AG10803 (cell line): ENCODE measurements at regions not wholly inside any gene's neighbourhood (a gene's known extent, or its start where the extent isn't known, plus 50 kb on each side); places are given as distances from the start of the nearest gene placed in this dataset.
A peak's percentile ranks its signal among the peaks of the same experiment; 100 is the strongest.
"Not testable (repeated sequence)": the region's sequence is repeated elsewhere in the genome, so short reads cannot be mapped to it uniquely, and the experiment has no call there.

ENCODE experiments used
- DNase-seq: peaks from one replicate; pipeline ENCODE4 v3.0.0; 2010; ENCODE audit warnings: low read depth
- H3K4me3 ChIP-seq: 2 replicates; pipeline ENCODE4 v1.5.1; 2011; ENCODE audit warnings: mild to moderate bottlenecking, low read length, control low read depth
- TF ChIP-seq, protein P1 (sequence below): conservative IDR thresholded peaks from 2 replicates; pipeline ENCODE4 v1.5.1; 2011; ENCODE audit warnings: mild to moderate bottlenecking, low read length, control low read depth, inconsistent platforms

DNA sequence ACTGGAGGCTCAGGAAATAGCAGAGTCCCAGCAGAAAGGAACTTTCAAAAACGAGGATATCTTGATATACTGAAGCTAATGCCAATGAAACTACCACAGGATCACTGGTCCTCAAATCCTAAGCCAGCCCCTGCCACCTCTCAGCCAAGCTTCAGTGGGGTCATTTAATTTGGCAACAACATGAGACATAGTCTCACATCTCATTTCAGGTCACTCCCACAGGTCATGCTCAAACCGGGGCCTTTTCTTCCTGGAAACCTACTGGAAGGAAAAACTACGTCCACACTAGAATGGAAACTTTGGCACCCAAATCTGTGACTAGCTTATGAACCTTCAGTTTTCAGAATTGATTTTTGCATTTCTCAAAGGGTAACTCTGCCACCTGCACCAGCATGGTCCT lies 61.9 kb upstream of the CYP2D6 start:
- TF ChIP-seq, protein P1, sequence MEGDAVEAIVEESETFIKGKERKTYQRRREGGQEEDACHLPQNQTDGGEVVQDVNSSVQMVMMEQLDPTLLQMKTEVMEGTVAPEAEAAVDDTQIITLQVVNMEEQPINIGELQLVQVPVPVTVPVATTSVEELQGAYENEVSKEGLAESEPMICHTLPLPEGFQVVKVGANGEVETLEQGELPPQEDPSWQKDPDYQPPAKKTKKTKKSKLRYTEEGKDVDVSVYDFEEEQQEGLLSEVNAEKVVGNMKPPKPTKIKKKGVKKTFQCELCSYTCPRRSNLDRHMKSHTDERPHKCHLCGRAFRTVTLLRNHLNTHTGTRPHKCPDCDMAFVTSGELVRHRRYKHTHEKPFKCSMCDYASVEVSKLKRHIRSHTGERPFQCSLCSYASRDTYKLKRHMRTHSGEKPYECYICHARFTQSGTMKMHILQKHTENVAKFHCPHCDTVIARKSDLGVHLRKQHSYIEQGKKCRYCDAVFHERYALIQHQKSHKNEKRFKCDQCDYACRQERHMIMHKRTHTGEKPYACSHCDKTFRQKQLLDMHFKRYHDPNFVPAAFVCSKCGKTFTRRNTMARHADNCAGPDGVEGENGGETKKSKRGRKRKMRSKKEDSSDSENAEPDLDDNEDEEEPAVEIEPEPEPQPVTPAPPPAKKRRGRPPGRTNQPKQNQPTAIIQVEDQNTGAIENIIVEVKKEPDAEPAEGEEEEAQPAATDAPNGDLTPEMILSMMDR = no peak
- H3K4me3 ChIP-seq = no peak overlapping the region
- no peak for DNase-seq

DNA sequence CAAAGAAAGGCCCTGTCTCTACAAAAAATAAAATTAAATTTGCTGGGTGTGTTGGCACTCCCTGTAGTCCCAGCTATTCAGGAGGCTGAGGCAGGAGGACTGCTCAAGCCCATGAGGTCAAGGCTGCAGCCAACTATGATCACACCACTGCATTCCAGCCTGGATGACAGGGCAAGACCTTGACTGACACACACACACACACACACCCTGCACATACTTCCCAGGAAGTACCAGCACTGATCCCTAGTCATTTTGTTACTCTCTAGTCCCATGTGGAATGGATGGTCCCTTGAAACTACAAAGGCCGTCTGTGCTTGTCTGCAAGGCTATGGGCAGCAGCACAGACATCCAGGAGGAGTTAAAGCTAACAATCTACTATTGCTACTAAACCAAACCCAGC lies 59.7 kb upstream of the CYP2D6 start:
- TF ChIP-seq, protein P1 = no peak
- no peak overlapping the region for H3K4me3 ChIP-seq
- peak; percentile 36 for DNase-seq

DNA sequence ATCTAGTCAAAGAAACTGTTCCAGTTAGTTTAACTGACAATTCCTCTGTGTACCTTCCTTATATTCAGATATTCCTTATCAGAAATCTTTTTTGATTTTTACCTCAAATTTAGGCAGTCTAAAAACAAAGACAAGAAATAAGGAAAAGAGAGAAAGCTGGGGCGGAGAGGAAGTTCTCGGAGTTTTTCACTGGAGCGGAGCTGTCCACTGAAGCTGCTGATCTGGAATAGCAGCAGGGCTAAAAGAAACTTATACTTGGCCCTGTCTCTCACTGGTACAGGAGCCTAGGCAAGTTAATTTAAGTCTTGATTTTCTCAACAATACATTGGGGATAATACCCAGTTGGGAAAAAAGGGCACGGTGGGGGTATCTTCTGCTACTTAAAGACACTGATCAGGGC lies 59.2 kb upstream of the CYP2D6 start:
- no peak for DNase-seq
- H3K4me3 ChIP-seq = no peak overlapping the region
- TF ChIP-seq, protein P1 = no peak

DNA sequence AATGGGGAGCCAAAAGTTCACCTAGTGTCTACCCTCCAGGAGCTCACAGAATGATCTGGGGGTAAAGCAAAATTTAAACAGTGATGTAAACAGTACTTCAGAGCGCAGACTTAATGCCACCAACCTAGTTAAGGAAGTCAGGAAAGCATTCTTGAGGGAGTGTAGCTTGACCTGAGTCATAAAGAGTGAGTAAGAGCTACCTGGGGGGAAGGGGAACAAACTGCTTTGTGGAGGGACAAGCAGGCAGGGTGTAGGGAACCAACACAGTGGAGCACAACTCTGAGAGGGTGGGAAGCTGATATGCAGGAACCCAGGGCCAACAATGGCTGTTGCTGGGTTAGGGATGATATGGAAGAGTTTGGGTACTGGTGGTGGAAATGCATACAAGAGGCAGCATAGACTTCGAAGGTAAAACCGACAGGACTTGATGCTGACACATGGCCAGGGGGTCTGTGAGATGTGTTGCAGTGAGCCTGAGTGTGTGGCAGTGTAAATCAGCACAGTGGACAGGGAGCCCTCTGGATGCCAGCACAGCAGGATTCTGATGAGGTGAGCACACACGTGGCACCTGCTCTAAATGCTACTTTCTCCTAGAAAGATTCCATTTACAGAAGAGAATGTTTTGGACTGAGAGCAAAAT lies 58.3 kb upstream of the CYP2D6 start:
- TF ChIP-seq, protein P1 = no peak
- no peak overlapping the region for H3K4me3 ChIP-seq
- DNase-seq = no peak

DNA sequence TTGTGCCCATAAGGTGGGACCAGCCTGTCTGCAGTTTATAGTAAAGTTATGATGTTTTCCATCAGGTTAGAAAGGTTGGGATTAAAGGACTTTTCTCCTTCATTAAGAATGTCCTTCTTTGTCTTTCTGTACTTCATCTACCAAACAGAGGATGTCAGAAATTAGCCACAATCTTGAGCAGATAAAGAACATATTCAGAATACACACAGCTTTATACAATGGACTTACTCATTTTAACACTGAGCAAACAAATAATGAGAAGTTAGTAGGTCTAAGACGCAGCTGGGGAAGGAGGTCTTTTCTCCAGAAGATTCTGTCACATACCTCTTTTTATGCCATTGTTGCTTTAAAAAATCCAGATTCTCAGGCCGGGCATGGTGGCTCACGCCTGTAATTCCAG lies 57.0 kb upstream of the CYP2D6 start:
- TF ChIP-seq, protein P1 = no peak

DNA sequence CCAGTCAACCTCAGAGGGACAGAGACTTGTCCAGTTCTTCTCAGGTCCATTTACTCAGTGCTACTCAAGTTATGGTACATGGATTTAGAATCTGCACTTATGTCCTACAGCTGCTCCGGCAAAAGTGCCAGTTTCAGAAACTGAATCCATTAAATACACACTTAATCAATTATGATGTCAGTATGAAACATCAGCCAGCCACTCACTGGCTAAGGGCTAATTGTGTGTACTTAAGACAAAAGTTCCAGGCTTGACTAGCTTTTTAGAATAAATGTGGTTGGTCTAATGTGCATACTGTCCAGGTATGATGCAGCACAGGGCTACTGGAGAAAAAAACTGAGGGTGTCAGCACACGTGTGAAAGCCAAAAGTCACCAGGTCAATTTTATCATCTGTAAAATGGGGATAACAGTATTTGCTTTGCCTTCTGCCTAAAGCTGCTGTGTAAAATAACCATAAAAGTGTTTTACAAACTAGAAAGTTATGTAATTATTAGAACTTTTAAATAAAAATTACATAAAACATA lies 55.4 kb upstream of the CYP2D6 start:
- no peak overlapping the region for H3K4me3 ChIP-seq
- DNase-seq = no peak
- TF ChIP-seq, protein P1 = no peak

More for the DNA sequence above, 57.0 kb upstream of the CYP2D6 start:
- no peak overlapping the region for H3K4me3 ChIP-seq
- no peak for DNase-seq

DNA sequence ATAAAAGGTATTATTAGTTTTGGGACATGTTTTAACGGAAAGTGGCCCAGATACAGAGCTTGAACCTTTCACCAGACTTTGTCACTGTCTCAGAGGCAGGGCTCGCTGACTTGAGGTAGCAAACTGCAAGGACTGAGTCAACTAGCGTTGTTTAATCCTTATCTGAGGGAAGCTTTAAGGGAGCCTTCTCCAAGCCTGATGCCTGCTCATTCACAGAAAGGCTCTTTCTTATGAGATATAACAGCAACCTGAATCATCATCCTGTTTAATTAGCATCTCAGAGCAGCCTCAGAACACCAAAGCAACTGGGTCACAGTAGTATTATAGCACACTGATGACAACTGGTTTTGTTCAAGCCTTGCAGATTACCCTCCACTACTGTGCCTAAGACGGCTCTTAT lies 54.2 kb upstream of the CYP2D6 start:
- H3K4me3 ChIP-seq = no peak overlapping the region
- DNase-seq = no peak
- TF ChIP-seq, protein P1 = no peak

DNA sequence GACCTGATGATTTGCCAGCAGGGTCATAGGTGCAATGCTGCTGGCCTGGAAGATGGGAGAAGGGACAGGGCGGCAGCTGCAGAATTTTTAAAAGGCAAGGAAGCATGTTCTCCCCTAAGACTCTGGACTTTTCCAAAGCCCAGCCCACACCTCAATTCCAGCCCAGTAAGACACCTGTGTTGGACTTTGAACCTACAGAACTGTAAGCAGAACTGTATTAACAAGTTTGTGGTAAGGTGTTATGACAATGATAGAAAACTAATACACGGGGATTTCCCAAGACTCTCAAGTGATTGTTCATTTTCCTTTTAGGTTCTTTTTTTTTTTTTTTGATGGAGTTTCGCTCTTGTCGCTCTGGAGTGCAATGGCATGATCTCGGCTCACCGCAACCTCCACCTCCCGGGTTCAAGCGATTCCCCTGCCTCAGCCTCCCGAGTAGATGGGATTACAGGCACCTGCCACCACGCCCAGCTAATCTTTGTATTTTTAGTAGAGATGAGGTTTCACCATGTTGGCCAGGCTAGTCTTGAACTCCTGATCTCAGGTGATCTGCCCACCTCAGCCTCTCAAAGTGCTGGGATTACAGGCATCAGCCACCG lies 53.0 kb upstream of the CYP2D6 start:
- DNase-seq, H3K4me3 ChIP-seq: not testable (repeated sequence)
